ENCODE measurements at regions not wholly inside any gene's neighbourhood (a gene's known extent, or its start where the extent isn't known, plus 50 kb on each side); places are given as distances from the start of the nearest gene placed in this dataset.
"Not testable (repeated sequence)": the region's sequence is repeated elsewhere in the genome, so short reads cannot be mapped to it uniquely, and the experiment has no call there.

DNA sequence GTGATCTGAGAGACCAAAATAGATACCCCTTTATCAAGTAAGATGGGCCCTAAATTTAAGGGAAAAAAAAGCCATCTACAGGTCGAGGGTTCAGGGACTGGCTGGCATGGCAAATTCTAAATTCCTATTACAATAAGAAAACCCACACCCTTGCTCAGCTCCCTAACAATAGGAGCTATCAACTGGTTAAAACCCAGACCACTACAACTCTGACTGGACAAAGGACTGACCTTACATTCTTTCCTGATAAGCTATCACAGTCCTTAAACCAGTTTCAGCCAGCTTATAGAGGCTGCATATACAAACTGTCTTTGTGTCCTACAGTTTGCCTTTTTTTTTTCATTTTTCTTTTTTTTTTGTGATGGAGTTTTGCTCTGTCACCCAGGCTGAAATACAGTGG is 803.6 kb downstream of the NR2F1-AS1 start:
- no peak for DNase-seq

DNA sequence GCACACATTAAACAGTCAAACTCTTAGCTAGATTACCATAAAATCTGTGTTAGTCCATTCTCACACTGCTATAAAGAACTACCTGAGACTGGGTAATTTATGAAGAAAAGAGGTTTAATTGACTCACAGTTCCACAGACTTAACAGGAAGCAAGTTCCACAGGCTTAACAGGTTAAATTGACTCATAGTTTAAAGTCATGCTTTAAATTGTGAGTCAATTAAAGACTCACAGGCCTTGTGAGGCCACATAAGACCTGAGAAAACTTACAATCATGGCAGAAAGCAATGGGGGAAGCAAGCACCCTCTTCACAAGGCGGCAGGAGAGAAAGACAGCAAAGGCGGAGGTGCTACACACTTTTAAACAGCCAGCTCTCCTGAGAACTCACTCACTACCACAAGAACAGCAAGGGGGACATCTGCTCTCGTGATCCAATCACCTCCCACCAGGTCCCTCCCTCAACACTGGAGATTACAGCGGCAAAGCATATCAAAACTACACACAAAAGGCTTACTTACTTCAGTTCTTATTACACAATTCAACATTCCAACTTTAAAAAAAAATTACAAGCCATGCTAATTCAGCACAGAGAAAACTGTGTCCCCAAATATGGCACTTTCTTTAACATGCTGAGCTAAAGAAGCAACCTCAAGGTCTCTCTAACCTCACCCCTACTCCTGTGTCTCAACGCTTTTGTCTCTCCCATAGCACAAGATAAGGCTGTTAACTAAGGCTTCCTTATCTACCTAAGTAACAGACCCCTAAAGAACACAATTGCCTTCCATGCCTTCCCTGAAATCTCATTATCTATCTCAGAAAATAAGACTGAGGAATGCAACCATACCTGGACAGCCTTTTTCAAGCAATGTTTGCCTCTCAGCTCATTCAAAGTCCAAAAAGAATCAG is 805.1 kb downstream of the NR2F1-AS1 start:
- DNase-seq = no peak

GRCh38 chr5:92769978-92770377 is 811.0 kb downstream of the NR2F1-AS1 start:
- no peak for DNase-seq

- DNase-seq = no peak
These were observed 819.4 kb downstream of the NR2F1-AS1 start for GRCh38 chr5:92761585-92761984.

- no peak for DNase-seq
These were observed 820.5 kb downstream of the NR2F1-AS1 start for GRCh38 chr5:92760550-92760949.

GRCh38 chr5:92758552-92758951 is 822.5 kb downstream of the NR2F1-AS1 start:
- DNase-seq = no peak

GRCh38 chr5:92749943-92750342 is 831.1 kb downstream of the NR2F1-AS1 start:
- DNase-seq = no peak

- no peak for DNase-seq
These were observed 832.8 kb downstream of the NR2F1-AS1 start for GRCh38 chr5:92748072-92748676.

- DNase-seq = no peak
These were observed 839.1 kb downstream of the NR2F1-AS1 start for GRCh38 chr5:92741906-92742305.

DNA sequence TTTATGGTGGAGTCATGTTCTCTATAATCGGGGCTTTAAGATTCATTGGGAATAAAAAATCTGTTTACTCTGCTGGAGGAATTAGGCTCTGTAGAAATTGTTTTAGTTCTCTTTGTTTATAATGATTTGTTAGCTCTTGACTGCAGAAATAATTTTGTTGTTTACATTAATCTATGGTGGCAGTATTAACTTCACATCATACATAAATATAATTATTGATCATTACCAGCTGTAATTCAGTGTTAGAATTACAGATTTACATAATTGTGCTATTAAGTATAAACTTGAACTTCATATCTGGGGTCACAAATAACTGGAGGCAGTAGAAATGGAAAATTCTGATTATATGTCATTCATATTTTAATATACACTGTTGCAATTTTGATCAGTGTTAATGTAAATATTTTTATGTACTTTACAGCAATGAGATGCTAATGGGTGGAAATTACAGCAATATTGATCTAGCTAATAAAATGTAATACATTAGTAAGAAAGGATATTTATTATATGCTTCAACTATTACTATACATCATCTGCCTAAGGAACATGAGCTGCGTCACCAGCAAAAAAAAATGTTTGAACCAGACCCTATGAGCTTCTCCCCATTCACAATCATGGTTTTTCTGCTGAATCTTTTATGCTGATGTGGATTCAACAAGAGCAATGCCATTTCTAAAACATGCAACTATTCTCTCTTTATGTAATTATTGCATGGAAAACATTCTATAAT is 846.6 kb downstream of the NR2F1-AS1 start:
- DNase-seq = no peak

DNA sequence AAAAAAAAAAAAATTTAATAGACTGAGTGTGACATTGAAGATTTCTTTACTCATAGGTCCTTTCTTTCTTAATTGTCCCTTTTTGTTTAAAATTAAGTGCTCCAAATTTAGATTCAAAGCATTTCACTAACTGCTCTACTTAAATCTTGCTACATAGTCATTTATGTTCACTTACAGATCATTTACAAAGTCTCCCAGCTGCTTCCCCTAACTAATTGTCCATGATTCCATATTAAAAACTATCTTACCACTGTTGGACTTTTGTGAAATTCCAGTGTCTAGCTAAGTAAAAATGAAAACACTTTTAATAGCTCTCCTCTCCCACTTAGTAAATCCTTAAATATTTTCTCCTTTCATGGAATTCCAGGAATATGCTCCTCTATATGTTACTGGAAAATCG is 850.5 kb downstream of the NR2F1-AS1 start:
- DNase-seq = no peak

- peak in 1 of 14 donors; percentile 0 for DNase-seq
These were observed 851.9 kb downstream of the NR2F1-AS1 start for GRCh38 chr5:92729088-92729487.

DNA sequence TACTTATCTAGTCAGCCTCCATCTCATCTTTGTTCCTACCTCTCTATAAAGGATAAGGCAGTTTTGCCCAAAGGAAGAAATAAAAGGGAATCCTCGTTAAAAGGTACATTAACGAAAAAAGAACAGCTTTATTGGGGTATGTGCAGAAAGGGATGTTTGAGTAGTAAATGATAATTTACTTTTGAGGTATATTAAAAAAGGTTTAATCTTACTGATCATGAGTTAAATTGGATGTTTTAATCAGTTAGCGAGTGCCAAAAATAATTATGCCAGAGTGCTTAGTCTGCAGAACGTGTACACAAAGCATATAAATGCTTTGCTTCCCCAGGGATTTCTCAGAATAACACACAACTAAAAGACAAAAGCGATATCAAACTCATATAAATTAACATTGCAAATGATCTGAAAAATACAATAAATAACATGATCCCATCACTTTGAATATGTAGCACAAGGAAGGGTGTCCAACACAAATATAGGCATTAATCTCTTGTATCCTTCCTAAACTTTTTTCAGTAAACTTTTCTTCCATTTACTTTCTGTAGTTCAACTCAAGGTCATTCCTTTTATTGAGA is 865.0 kb downstream of the NR2F1-AS1 start:
- no peak for DNase-seq

GRCh38 chr5:92713826-92714225 is 867.2 kb downstream of the NR2F1-AS1 start:
- no peak for DNase-seq

DNA sequence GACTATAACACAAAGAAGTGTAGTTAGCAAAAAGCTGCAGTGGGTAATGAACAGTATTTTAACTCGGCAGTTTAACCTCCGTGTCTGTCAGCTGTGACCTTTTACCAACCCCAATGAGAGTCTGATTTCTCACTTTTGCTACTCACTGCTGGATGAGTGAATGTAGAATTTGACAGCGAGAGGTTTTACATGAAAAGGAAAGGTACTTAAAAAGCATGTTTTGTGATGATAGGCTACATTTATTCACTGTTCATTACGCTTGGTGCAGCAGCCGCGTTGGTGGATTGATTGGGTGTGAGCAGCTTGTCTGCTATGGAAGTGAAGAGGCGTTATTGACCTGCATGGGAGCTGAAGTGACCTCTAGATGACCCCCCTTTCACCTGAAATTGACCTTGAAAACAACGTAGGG is 867.7 kb downstream of the NR2F1-AS1 start:
- no peak for DNase-seq

DNA sequence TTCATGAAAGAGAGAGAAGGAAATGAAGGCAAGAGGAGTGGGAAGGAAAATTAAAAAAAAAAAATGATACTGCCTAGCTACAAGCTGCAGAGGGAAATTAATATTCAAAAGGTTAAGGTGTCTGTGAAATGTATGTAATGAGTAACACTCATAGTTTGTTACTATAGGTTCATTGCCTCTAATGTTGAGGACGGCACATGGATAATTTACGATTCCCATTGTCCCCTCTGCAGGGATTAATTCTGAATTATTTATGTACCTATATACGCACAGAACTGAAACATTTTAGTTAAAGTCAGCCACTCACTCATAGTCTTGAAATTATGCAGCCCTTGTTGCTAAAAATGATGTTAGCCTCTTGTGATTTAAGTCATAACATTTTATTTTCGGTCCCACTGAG is 869.1 kb downstream of the NR2F1-AS1 start:
- no peak for DNase-seq

GRCh38 chr5:92704590-92704989 is 876.4 kb downstream of the NR2F1-AS1 start:
- no peak for DNase-seq

- no peak for DNase-seq
These were observed 877.0 kb downstream of the NR2F1-AS1 start for GRCh38 chr5:92703976-92704375.

GRCh38 chr5:92695123-92696003 is 885.7 kb downstream of the NR2F1-AS1 start:
- no peak for DNase-seq

- no peak for DNase-seq
These were observed 887.0 kb downstream of the NR2F1-AS1 start for GRCh38 chr5:92694067-92694466.

GRCh38 chr5:92691955-92692354 is 889.1 kb downstream of the NR2F1-AS1 start:
- DNase-seq = not testable (repeated sequence)

Measured in C1 segment of cervical spinal cord (tissue), 14 donors.